ENCODE measurements at regions not wholly inside any gene's neighbourhood (a gene's known extent, or its start where the extent isn't known, plus 50 kb on each side); places are given as distances from the start of the nearest gene placed in this dataset.

DNA sequence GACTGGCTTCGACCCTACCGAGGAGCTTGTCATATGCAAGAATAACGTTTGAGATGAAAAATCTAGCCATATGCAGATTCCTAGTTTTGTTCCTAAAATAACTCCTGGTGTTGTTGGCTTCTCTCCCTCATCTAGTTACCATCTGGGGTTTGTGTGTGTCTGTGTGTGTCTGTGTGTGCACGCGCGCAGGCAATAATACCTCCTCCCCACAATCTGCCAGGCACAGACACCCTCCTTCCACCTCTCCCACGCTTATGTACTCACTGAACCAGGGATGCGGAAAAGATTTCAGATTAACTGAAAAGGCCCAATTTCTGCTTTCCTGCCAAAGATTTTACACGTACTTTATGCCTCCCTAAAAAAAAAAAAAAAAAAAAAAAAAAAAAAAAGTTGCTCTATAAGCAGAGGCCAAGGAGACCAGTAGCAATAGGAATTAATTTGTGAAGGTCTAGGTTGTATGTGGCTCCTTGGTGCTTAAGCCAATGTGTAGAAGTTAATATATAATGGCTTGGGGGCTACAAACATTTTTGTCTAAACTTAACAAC, 452.7 kb downstream of the NUF2 start:
- TF ChIP-seq FOSL1 (IDR thresholded peaks at IDR 0.05; ENCODE audit: low read depth) (no peak), POLR2A (IDR thresholded peaks at IDR 0.05; ENCODE audit: borderline replicate concordance, extremely low read depth, insufficient read depth, insufficient read length) (no peak), YY1 (IDR thresholded peaks at IDR 0.05; ENCODE audit: extremely low read depth, insufficient replicate concordance, low read depth, low read length) (no peak), ZFX (IDR thresholded peaks at IDR 0.05) (no peak), EZH2 (IDR thresholded peaks at IDR 0.05) (no peak), POLR2AphosphoS5 (IDR thresholded peaks at IDR 0.05; ENCODE audit: low read depth, low read length) (no peak), SRF (IDR thresholded peaks at IDR 0.05; ENCODE audit: low read depth) (no peak)
- TF ChIP-seq, protein P1, sequence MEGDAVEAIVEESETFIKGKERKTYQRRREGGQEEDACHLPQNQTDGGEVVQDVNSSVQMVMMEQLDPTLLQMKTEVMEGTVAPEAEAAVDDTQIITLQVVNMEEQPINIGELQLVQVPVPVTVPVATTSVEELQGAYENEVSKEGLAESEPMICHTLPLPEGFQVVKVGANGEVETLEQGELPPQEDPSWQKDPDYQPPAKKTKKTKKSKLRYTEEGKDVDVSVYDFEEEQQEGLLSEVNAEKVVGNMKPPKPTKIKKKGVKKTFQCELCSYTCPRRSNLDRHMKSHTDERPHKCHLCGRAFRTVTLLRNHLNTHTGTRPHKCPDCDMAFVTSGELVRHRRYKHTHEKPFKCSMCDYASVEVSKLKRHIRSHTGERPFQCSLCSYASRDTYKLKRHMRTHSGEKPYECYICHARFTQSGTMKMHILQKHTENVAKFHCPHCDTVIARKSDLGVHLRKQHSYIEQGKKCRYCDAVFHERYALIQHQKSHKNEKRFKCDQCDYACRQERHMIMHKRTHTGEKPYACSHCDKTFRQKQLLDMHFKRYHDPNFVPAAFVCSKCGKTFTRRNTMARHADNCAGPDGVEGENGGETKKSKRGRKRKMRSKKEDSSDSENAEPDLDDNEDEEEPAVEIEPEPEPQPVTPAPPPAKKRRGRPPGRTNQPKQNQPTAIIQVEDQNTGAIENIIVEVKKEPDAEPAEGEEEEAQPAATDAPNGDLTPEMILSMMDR (IDR thresholded peaks at IDR 0.05 in 2 of 3, conservative IDR thresholded peaks at IDR 0.05 in 1 of 3; ENCODE audit: borderline replicate concordance in 1 of 3, insufficient read depth in 1 of 3, low read depth in 2 of 3, low read length in 2 of 3) = no peak
- TF ChIP-seq, protein P2, sequence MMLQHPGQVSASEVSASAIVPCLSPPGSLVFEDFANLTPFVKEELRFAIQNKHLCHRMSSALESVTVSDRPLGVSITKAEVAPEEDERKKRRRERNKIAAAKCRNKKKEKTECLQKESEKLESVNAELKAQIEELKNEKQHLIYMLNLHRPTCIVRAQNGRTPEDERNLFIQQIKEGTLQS (IDR thresholded peaks at IDR 0.05) = no peak

All from HCT116 (cell line).